GM12878 (cell line): ENCODE measurements at regions not wholly inside any gene's neighbourhood (a gene's known extent, or its start where the extent isn't known, plus 50 kb on each side); places are given as distances from the start of the nearest gene placed in this dataset.

Source experiments
- ATAC-seq: fragments of 200-7000 bp; cut with Tn5 transposase; 3 replicates; pipeline ENCODE4 v1.9.1; 2020; ENCODE audit warnings: mild to moderate bottlenecking, moderate library complexity
- BruUV-seq: library from RNA; stranded (reverse); fragments of 400-500 nt; replicated peaks from 2 replicates; lab custom pipeline; 2021; lab: Mats Ljungman, UMichigan
- CTCF ChIA-PET: fragments of 300-600 bp; sonication (Branson Sonifier 250); formaldehyde crosslinking; extraction: SDS; loops from one replicate; lab custom pipeline; 2021; ENCODE audit warnings: inconsistent platforms; lab: Yijun Ruan, JAX
- POLR2A ChIA-PET: fragments of 350-600 bp; formaldehyde crosslinking; extraction: SDS; loops from one replicate; lab custom pipeline; 2021; ENCODE audit warnings: inconsistent platforms; lab: Charles Lee
- RAD21 ChIA-PET: fragments of 300-600 bp; sonication (Branson Sonifier 250); formaldehyde crosslinking; loops from one replicate; lab custom pipeline; 2023; ENCODE audit warnings: antibody characterized with exemption; ENCODE audit not compliant: unreplicated experiment; lab: Charles Lee
- SMC1A ChIA-PET: fragments of 300-600 bp; sonication (Branson Sonifier 250); formaldehyde crosslinking; loops from one replicate; lab custom pipeline; 2023; ENCODE audit not compliant: unreplicated experiment, uncharacterized antibody; lab: Charles Lee
- DNase-seq: peaks from one replicate; pipeline ENCODE4 v3.0.0-alpha.2; 2011; ENCODE audit warnings: low read depth, low spot score
- FAIRE-seq: peaks from 3 replicates; lab custom pipeline; 2011; peaks lifted over from hg19 to GRCh38; lab: Jason Lieb, UNC
- H2AFZ ChIP-seq: 2 replicates; pipeline ENCODE4 v1.6.0; 2011; ENCODE audit warnings: low read depth, low read length, control low read depth; ENCODE audit not compliant: control insufficient read depth
- H3K27ac ChIP-seq: 2 replicates; pipeline ENCODE4 v1.5.1; 2011; ENCODE audit warnings: control low read depth; ENCODE audit not compliant: control insufficient read depth, insufficient read depth
- H3K27me3 ChIP-seq, 2 experiments: replicated peaks in 1 of 2; 2 replicates each; pipeline versions ENCODE4 v1.6.0 to v1.6.1; 2011; ENCODE audit warnings: low read length in 1 of 2; ENCODE audit not compliant: control insufficient read depth in 2 of 2, insufficient read depth in 2 of 2
- H3K36me3 ChIP-seq, 2 experiments: 2 replicates each; pipeline ENCODE4 v1.5.1; 2011; ENCODE audit warnings: low read length in 1 of 2; ENCODE audit not compliant: control insufficient read depth in 2 of 2, insufficient read depth in 2 of 2
- H3K4me1 ChIP-seq: 2 replicates; pipeline ENCODE4 v1.6.1; 2011; ENCODE audit warnings: mild to moderate bottlenecking, low read length, moderate library complexity, mixed read lengths; ENCODE audit not compliant: control insufficient read depth, insufficient read depth
- H3K4me2 ChIP-seq: 2 replicates; pipeline ENCODE4 v1.6.0; 2011; ENCODE audit warnings: control low read depth; ENCODE audit not compliant: control insufficient read depth, insufficient read depth
- H3K4me3 ChIP-seq: fragments of 200-600 bp; sonication (generic); 2 replicates; pipeline ENCODE4 v1.5.1; 2016
- H3K79me2 ChIP-seq: 2 replicates; pipeline ENCODE4 v1.6.0; 2011; ENCODE audit warnings: low read length; ENCODE audit not compliant: control insufficient read depth, insufficient read depth
- H3K9ac ChIP-seq: 2 replicates; pipeline ENCODE4 v1.8.0; 2011; ENCODE audit warnings: low read length, control low read depth, mixed read lengths; ENCODE audit not compliant: control insufficient read depth, insufficient read depth
- H3K9me3 ChIP-seq: replicated peaks from 3 replicates; pipeline ENCODE4 v1.5.1; 2011; ENCODE audit warnings: mild to moderate bottlenecking, low read length; ENCODE audit not compliant: control insufficient read depth, insufficient read depth
- H4K20me1 ChIP-seq: 2 replicates; pipeline ENCODE4 v1.6.0; 2011; ENCODE audit not compliant: control insufficient read depth, insufficient read depth
- CEBPB ChIP-seq, 2 experiments: fragments of 150-350 bp in 1 of 2; IDR thresholded peaks; 2 replicates each; pipeline ENCODE4 v1.6.1; 2012 to 2014; ENCODE audit warnings: low read depth in 2 of 2, low read length in 2 of 2, borderline replicate concordance in 1 of 2, inconsistent platforms in 1 of 2
- NFXL1 ChIP-seq: fragments of 450-650 bp; IDR thresholded peaks from 2 replicates; pipeline ENCODE4 v1.6.1; 2017; ENCODE audit warnings: antibody characterized with exemption, mild to moderate bottlenecking, borderline replicate concordance
- TCF12 ChIP-seq: IDR thresholded peaks from 2 replicates; pipeline ENCODE4 v1.6.1; 2011; ENCODE audit warnings: low read depth, mild to moderate bottlenecking, low read length
- WGBS: methylation state at CpG from one replicate; pipeline ENCODE4 v1.1.6; 2016; ENCODE audit warnings: low lambda C conversion rate; ENCODE audit not compliant: insufficient replicate concordance, insufficient coverage; ENCODE audit errors: missing lambda C conversion rate; 5-methylcytosine and 5-hydroxymethylcytosine counted together
- in situ Hi-C: fragments of 300-500 bp; cut with MboI; formaldehyde crosslinking; loops from 9 replicates; pipeline ENCODE4 v1.14.3; 2018; ENCODE audit warnings: mixed read lengths
- intact Hi-C: fragments of 100-400 bp; cut with micrococcal nuclease; formaldehyde crosslinking; loops from one replicate; pipeline ENCODE4 v1.14.2; 2022; ENCODE audit not compliant: unreplicated experiment
- TF ChIP-seq, protein P1 (sequence below): IDR thresholded peaks from 2 replicates; pipeline ENCODE4 v1.6.1; 2012; ENCODE audit warnings: mild to moderate bottlenecking, low read depth, low read length

DNA sequence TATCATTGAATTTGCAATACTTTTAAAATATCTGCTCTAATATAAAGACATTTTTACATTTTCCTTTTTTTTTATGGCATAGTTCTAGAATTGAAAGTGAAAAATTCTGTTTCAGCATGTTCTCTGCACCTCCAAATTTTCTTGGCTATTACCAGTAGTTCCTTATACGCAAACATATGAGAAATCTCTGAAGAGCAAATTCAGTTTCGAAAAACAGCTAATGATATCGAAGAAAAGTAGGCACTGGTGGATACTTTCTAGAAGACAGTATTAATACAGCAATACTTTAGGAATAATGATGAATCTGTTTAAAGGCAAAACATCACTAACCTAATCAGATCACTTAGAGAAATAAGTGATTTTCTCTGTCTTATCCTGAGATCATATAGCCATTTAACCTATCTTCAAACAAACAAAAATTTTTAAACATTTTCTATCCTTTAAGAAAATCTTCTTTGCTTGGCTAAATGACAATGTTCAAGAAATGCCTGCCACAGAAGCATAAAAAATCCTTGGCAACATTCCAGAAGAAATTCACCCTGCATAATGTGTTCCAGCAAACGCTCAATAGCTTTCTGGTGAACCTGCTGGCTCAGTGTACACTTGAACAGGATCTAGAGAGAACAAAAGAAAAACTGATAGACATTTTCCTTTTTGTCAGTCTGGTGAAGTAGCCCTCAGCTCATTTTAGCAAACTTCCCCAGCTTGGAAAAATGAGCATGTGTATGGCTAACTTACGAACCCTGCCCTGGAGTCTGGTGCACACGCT is 51.2 kb upstream of the KLF3 start:
- no peak for ATAC-seq
- 75% methylated on average over 6 of the region's 6 CpGs for WGBS
- no peak overlapping the region for H3K4me3 ChIP-seq
- H3K79me2 ChIP-seq = no peaks in the 10 kb centered on the region
- H3K4me1 ChIP-seq = no peaks in the 10 kb centered on the region
- ChIA-PET CTCF (interaction anchor here (1.9 kb wide), 1 partner anchor 10 kb away, joined by 4 read pairs; no protein-coding TSS in a partner anchor), POLR2A (no interaction called here), SMC1A (interaction anchor here (0.6 to 1.9 kb wide), 3 partner anchors 15 to 41 kb away, joined by 3 to 7 read pairs (median 3); no protein-coding TSS in a partner anchor)
- H3K9ac ChIP-seq = no peak overlapping the region
- BruUV-seq = no TSS peak
- H3K36me3 ChIP-seq = no peaks in the 10 kb centered on the region
- no peaks in the 10 kb centered on the region for H3K27me3 ChIP-seq
- in situ Hi-C loops (no loop called here), intact Hi-C loops (no loop called here)
- no peaks in the 10 kb centered on the region for H3K9me3 ChIP-seq
- TF ChIP-seq TCF12 = no peak
- TF ChIP-seq, protein P1, sequence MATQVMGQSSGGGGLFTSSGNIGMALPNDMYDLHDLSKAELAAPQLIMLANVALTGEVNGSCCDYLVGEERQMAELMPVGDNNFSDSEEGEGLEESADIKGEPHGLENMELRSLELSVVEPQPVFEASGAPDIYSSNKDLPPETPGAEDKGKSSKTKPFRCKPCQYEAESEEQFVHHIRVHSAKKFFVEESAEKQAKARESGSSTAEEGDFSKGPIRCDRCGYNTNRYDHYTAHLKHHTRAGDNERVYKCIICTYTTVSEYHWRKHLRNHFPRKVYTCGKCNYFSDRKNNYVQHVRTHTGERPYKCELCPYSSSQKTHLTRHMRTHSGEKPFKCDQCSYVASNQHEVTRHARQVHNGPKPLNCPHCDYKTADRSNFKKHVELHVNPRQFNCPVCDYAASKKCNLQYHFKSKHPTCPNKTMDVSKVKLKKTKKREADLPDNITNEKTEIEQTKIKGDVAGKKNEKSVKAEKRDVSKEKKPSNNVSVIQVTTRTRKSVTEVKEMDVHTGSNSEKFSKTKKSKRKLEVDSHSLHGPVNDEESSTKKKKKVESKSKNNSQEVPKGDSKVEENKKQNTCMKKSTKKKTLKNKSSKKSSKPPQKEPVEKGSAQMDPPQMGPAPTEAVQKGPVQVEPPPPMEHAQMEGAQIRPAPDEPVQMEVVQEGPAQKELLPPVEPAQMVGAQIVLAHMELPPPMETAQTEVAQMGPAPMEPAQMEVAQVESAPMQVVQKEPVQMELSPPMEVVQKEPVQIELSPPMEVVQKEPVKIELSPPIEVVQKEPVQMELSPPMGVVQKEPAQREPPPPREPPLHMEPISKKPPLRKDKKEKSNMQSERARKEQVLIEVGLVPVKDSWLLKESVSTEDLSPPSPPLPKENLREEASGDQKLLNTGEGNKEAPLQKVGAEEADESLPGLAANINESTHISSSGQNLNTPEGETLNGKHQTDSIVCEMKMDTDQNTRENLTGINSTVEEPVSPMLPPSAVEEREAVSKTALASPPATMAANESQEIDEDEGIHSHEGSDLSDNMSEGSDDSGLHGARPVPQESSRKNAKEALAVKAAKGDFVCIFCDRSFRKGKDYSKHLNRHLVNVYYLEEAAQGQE = no peak
- TF ChIP-seq NFXL1 = no peak
- no peak for TF ChIP-seq CEBPB (IDR thresholded peaks at IDR 0.05; ENCODE audit: borderline replicate concordance in 1 of 2, low read depth in 2 of 2, low read length in 2 of 2)
- TF ChIP-seq, all 136 proteins: peak for 0
- Histone ChIP-seq H3K4me2 (no peak overlapping the region), H4K20me1 (no peaks in the 10 kb centered on the region), H2AFZ (no peak overlapping the region), H3K27ac (no peak overlapping the region)
- DNase-seq (no peak), FAIRE-seq (no peak)
- RAD21 ChIA-PET = no interaction called here
